BJ (cell line): ENCODE measurements at regions not wholly inside any gene's neighbourhood (a gene's known extent, or its start where the extent isn't known, plus 50 kb on each side); places are given as distances from the start of the nearest gene placed in this dataset.

ENCODE experiments used
- CTCF ChIA-PET: fragments of 350-600 bp; formaldehyde crosslinking; extraction: SDS; loops from one replicate; lab custom pipeline; 2021; ENCODE audit warnings: antibody characterized with exemption, inconsistent platforms; lab: Yijun Ruan, JAX
- POLR2A ChIA-PET: fragments of 300-600 bp; sonication (Branson Sonifier 250); formaldehyde crosslinking; extraction: SDS; loops from one replicate; lab custom pipeline; 2021; ENCODE audit warnings: antibody characterized with exemption; lab: Charles Lee
- DNase-seq: peaks from one replicate; pipeline ENCODE4 v3.0.0-alpha.2; 2011; ENCODE audit warnings: low read depth
- H3K27me3 ChIP-seq: 2 replicates; pipeline ENCODE4 v1.6.0; 2011; ENCODE audit warnings: low read length; ENCODE audit not compliant: control insufficient read depth, insufficient read depth
- H3K36me3 ChIP-seq: 2 replicates; pipeline ENCODE4 v1.5.1; 2011; ENCODE audit warnings: low read length; ENCODE audit not compliant: control insufficient read depth, insufficient read depth
- H3K4me3 ChIP-seq: 2 replicates; pipeline ENCODE4 v1.5.1; 2011; ENCODE audit warnings: low read depth, mild to moderate bottlenecking, control low read depth, low read length
- CTCF ChIP-seq: IDR thresholded peaks from 2 replicates; pipeline ENCODE4 v1.5.1; 2011; ENCODE audit warnings: low read depth, mild to moderate bottlenecking, control low read depth, inconsistent platforms, low read length, moderate library complexity; ENCODE audit not compliant: insufficient read depth

DNA sequence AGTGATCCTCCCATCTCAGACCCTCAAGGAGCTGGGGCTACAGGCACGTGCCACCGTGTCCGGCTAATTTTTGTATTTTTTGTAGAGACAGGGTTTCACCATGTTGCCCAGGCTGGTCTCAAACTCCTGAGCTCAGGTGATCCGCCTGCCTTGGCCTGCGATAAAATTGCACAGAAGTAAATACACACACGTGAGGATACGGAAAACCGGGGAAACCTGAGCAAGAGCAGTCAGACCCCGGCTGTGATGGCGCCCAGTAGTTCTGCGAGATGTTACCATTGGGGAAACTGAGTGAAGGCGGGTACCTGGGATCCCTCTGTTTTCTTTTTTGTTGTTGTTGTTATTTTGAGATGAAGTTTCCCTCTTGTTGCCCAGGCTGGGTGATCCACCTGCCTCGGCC, 114.9 kb downstream of the C9orf50 start:
- CTCF ChIA-PET: interaction anchor here (1.1 kb wide), 1 partner anchor 9 kb away, joined by 3 read pairs; no protein-coding TSS in a partner anchor
- POLR2A ChIA-PET: interaction anchor here (0.6 kb wide), 1 partner anchor 65 kb away, joined by 3 read pairs; no protein-coding TSS in a partner anchor

DNA sequence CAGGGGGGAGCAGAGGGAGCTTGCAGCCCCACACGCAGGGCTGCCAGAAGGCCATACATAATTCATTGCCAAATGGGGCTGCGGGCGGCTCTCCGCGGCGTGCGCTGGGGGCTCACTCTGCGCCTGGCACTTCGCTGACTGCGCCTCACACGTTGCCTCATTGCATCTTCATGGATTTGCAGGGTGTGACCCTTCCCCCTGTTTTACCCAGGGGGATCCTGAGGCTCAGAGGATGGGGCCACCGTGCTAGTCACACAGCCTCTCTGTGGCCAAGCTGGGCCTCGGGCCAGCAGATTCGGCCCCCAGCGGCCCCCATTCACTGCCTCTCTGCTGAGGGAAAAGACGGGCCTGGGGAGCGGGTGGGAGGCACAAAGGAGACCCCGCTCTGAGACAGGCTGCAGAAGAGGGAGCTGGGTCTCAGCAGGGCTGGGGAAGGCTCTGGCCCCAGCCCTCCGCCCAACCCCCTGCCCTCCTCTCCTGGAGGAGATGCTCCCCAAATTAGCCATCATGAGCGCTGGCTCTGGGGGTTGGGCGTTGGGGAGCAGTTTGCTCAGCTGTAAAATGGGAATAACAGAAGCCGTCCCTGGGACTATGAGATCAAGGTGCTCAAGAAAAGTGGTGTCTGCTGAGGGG, 115.5 kb downstream of the C9orf50 start:
- no peaks in the 10 kb centered on the region for H3K27me3 ChIP-seq
- POLR2A ChIA-PET: no interaction called here
- H3K4me3 ChIP-seq: no peak overlapping the region
- peaks cover 7% of the 10 kb centered on the region for H3K36me3 ChIP-seq
- no peak for DNase-seq
- TF ChIP-seq CTCF: no peak
- CTCF ChIA-PET: no interaction called here

More for the DNA sequence above, 114.9 kb downstream of the C9orf50 start:
- H3K36me3 ChIP-seq: peaks cover 7% of the 10 kb centered on the region
- no peak overlapping the region for H3K4me3 ChIP-seq
- TF ChIP-seq CTCF: no peak
- DNase-seq: no peak
- no peaks in the 10 kb centered on the region for H3K27me3 ChIP-seq

GRCh38 chr9:129504404-129504803, 116.5 kb downstream of the C9orf50 start:
- TF ChIP-seq CTCF: no peak
- DNase-seq: no peak
- ChIA-PET CTCF (no interaction called here), POLR2A (no interaction called here)
- Histone ChIP-seq H3K4me3 (no peak overlapping the region), H3K36me3 (peaks cover 7% of the 10 kb centered on the region), H3K27me3 (no peaks in the 10 kb centered on the region)

- H3K4me3 ChIP-seq: no peak overlapping the region
These were observed 119.1 kb downstream of the C9orf50 start for GRCh38 chr9:129501771-129502319.

More at GRCh38 chr9:129501771-129502319, 119.1 kb downstream of the C9orf50 start:
- CTCF ChIA-PET: interaction anchor here (0.7 to 3.2 kb wide), 6 partner anchors 24 to 362 kb away, joined by 3 to 18 read pairs (median 5); no protein-coding TSS in a partner anchor
- no peak for DNase-seq
- POLR2A ChIA-PET: interaction anchor here (0.6 kb wide), 1 partner anchor 251 kb away, joined by 7 read pairs; the partner anchor contains the start of gene PTGES
- no peak for TF ChIP-seq CTCF
- Histone ChIP-seq H3K36me3 (peaks cover 7% of the 10 kb centered on the region), H3K27me3 (no peaks in the 10 kb centered on the region)
